OCI-LY7 (cell line): ENCODE measurements at regions not wholly inside any gene's neighbourhood (a gene's known extent, or its start where the extent isn't known, plus 50 kb on each side); places are given as distances from the start of the nearest gene placed in this dataset.

ENCODE experiments used
- CTCF ChIP-seq: fragments of 200-600 bp; sonication (generic); conservative IDR thresholded peaks from 2 replicates; pipeline ENCODE4 v1.5.1; 2014; ENCODE audit warnings: mild to moderate bottlenecking, antibody characterized with exemption, low read length, moderate library complexity, mixed read lengths
- EZH2phosphoT487 ChIP-seq: fragments of 200-600 bp; sonication (generic); IDR thresholded peaks from 2 replicates; pipeline ENCODE4 v1.6.1; 2018; ENCODE audit warnings: low read depth, borderline replicate concordance, mild to moderate bottlenecking, mixed run types, antibody characterized with exemption, low read length, moderate library complexity, mixed read lengths

- TF ChIP-seq CTCF (no peak), EZH2phosphoT487 (no peak)
Measured at GRCh38 chr2:120961396-120961795, 225.7 kb downstream of the GLI2 start.
